Endodermal cell (in vitro differentiated cells): ENCODE measurements at regions not wholly inside any gene's neighbourhood (a gene's known extent, or its start where the extent isn't known, plus 50 kb on each side); places are given as distances from the start of the nearest gene placed in this dataset.

Experiments
- DNase-seq: peaks from one replicate; pipeline ENCODE4 v3.0.0-alpha.2; 2017
- H3K27ac ChIP-seq: 2 replicates; pipeline ENCODE4 v1.5.1; 2013; ENCODE audit warnings: mild to moderate bottlenecking, low read depth, low read length, moderate library complexity
- H3K27me3 ChIP-seq: 2 replicates; pipeline ENCODE4 v1.6.1; 2013; ENCODE audit warnings: mild to moderate bottlenecking, low read length, moderate library complexity; ENCODE audit not compliant: insufficient read depth, control insufficient read depth, poor library complexity, severe bottlenecking
- H3K36me3 ChIP-seq: 2 replicates; pipeline ENCODE4 v1.7.0; 2013; ENCODE audit warnings: mild to moderate bottlenecking, low read length, moderate library complexity; ENCODE audit not compliant: control insufficient read depth, insufficient read depth
- H3K4me1 ChIP-seq: one replicate; pipeline ENCODE4 v1.7.0; 2013; ENCODE audit warnings: low read length; ENCODE audit not compliant: control insufficient read depth, insufficient read depth
- H3K4me3 ChIP-seq: 2 replicates; pipeline ENCODE4 v1.5.1; 2013; ENCODE audit warnings: mild to moderate bottlenecking, low read length, moderate library complexity
- H3K9ac ChIP-seq: 2 replicates; pipeline ENCODE4 v1.6.1; 2013; ENCODE audit warnings: mild to moderate bottlenecking, low read length, moderate library complexity; ENCODE audit not compliant: poor library complexity, severe bottlenecking; ENCODE audit errors: extremely low read depth
- H3K9me3 ChIP-seq: 2 replicates; pipeline ENCODE4 v1.6.1; 2013; ENCODE audit warnings: mild to moderate bottlenecking, low read length, moderate library complexity; ENCODE audit not compliant: control insufficient read depth
- H3K27ac Mint-ChIP-seq: 2 replicates; pipeline ENCODE4 v1.8.0; 2020; ENCODE audit warnings: mixed read lengths
- H3K27me3 Mint-ChIP-seq: 2 replicates; pipeline ENCODE4 v1.8.0; 2021; ENCODE audit warnings: mild to moderate bottlenecking, mixed read lengths; ENCODE audit not compliant: insufficient read depth
- H3K36me3 Mint-ChIP-seq: 2 replicates; pipeline ENCODE4 v1.8.0; 2020; ENCODE audit warnings: low read depth, mixed read lengths
- H3K4me1 Mint-ChIP-seq: 2 replicates; pipeline ENCODE4 v1.8.0; 2020; ENCODE audit warnings: mixed read lengths
- H3K4me3 Mint-ChIP-seq: 2 replicates; pipeline ENCODE4 v1.8.0; 2020; ENCODE audit warnings: mild to moderate bottlenecking, moderate library complexity, mixed read lengths
- H3K9me3 Mint-ChIP-seq: 2 replicates; pipeline ENCODE4 v1.8.0; 2020; ENCODE audit warnings: mild to moderate bottlenecking, mixed read lengths
- CTCF ChIP-seq: fragments of 200-600 bp; sonication (generic); conservative IDR thresholded peaks from 2 replicates; pipeline ENCODE4 v1.5.0; 2021; ENCODE audit warnings: antibody characterized with exemption, mild to moderate bottlenecking
- WGBS, 2 experiments: methylation state at CpG; one replicate each; pipeline versions ENCODE4 v1.1.5 to v1.1.7; 2013; ENCODE audit warnings: missing lambda C conversion rate in 2 of 2, mixed read lengths in 1 of 2; ENCODE audit not compliant: insufficient coverage in 1 of 2, insufficient read length in 1 of 2; 5-methylcytosine and 5-hydroxymethylcytosine counted together

GRCh38 chr13:83815598-83815997 is 66.7 kb downstream of the SLITRK1 start:
- Histone ChIP-seq H3K4me1 (no peaks in the 10 kb centered on the region), H3K27ac (no peak overlapping the region), H3K9me3 (no peaks in the 10 kb centered on the region), H3K36me3 (no peaks in the 10 kb centered on the region), H3K4me3 (no peak overlapping the region), H3K27me3 (no peaks in the 10 kb centered on the region), H3K9ac (no peak overlapping the region)
- Mint-ChIP-seq H3K4me3 (no peak overlapping the region), H3K4me1 (peaks cover 2% of the 10 kb centered on the region), H3K27ac (no peak overlapping the region), H3K36me3 (peaks cover 2% of the 10 kb centered on the region), H3K27me3 (no peaks in the 10 kb centered on the region), H3K9me3 (peaks cover 2% of the 10 kb centered on the region)
- TF ChIP-seq CTCF: peak; percentile 24
- 95 to 100% methylated on average over 1 of the region's 1 CpG for WGBS, 2 experiments
- DNase-seq: no peak

DNA sequence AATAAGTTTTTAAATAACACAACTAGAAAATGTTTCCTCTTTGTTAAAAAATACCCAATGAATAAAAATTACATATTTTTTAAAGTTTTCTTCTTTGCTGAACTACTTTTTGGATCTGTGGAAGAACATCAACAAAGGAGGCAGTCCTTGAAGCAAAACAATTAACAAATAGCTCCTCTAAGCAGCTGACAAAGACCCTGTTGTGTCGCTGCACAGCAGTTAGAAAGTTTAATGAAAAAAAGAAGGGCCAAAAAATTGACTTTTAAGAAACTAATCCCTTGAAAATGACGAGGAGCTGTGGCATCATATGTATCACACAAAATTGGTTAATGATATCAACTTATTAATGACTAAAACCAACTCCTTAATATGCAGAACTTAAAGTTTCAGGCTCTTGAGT is 72.1 kb downstream of the SLITRK1 start:
- no peak for DNase-seq
- Mint-ChIP-seq H3K4me1 (peaks cover 2% of the 10 kb centered on the region), H3K27me3 (no peaks in the 10 kb centered on the region), H3K27ac (no peak overlapping the region), H3K9me3 (no peaks in the 10 kb centered on the region), H3K36me3 (no peaks in the 10 kb centered on the region), H3K4me3 (no peak overlapping the region)
- no peak overlapping the region for H3K9ac ChIP-seq
- H3K27me3 ChIP-seq: no peaks in the 10 kb centered on the region
- no peak for TF ChIP-seq CTCF
- no peak overlapping the region for H3K27ac ChIP-seq
- H3K4me3 ChIP-seq: no peak overlapping the region
- H3K9me3 ChIP-seq: no peaks in the 10 kb centered on the region
- no peaks in the 10 kb centered on the region for H3K36me3 ChIP-seq
- WGBS, 2 experiments: 74% methylated on average over 2 of the region's 2 CpGs; no CpG with 5 or more reads in 1 of the 2 experiments
- H3K4me1 ChIP-seq: no peaks in the 10 kb centered on the region

DNA sequence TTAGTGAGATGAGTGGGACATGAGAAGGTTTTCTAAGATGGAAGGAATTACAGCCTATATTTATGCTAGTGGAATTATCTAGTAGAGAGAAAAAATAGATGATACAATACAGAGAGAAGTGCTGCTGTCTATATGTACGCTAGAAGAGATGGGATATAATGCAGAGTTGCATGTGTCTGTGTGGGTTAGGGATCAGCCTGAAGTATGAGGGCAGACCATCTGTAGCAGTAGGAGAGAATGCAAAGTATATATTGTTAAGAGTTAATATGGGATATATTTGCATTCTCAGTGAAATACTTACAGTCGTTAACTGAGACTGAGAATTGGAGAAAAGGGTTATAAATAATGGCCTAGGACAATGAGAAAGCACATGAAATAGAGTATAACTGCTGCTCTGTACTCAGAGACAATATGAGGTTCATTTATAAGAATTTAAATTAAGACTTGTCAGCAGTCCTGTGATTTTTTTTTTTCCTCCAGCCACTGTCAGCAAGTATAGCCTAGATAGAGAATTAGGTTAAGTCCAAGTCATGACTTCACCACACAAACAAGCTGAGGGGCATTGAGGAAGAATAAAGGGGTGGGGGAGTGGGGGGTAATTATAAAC is 77.8 kb downstream of the SLITRK1 start:
- H3K9ac ChIP-seq: no peak overlapping the region
- Mint-ChIP-seq H3K27me3 (no peaks in the 10 kb centered on the region), H3K36me3 (no peaks in the 10 kb centered on the region), H3K27ac (no peak overlapping the region), H3K4me3 (no peak overlapping the region), H3K4me1 (no peaks in the 10 kb centered on the region), H3K9me3 (no peaks in the 10 kb centered on the region)
- H3K27ac ChIP-seq: no peak overlapping the region
- 90 to 96% methylated on average over 2 of the region's 2 CpGs for WGBS, 2 experiments
- no peaks in the 10 kb centered on the region for H3K4me1 ChIP-seq
- no peak for DNase-seq
- H3K27me3 ChIP-seq: no peaks in the 10 kb centered on the region
- no peaks in the 10 kb centered on the region for H3K36me3 ChIP-seq
- H3K9me3 ChIP-seq: no peaks in the 10 kb centered on the region
- no peak overlapping the region for H3K4me3 ChIP-seq
- no peak for TF ChIP-seq CTCF
